ENCODE measurements at regions not wholly inside any gene's neighbourhood (a gene's known extent, or its start where the extent isn't known, plus 50 kb on each side); places are given as distances from the start of the nearest gene placed in this dataset.

GRCh38 chr16:87140211-87141200, 176.7 kb downstream of the C16orf95 start:
- no peaks in the 10 kb centered on the region for H3K4me1 ChIP-seq (ENCODE audit: insufficient read depth)
- H3K79me2 ChIP-seq: no peaks in the 10 kb centered on the region
- no peaks in the 10 kb centered on the region for H3K9me3 ChIP-seq (ENCODE audit: low read depth)
- H2AFZ ChIP-seq: no peak overlapping the region
- no peaks in the 10 kb centered on the region for H3K27me3 ChIP-seq
- DNase-seq (ENCODE audit: low spot score): no peak
- no peaks in the 10 kb centered on the region for H3K9me2 ChIP-seq (replicated peaks; ENCODE audit: insufficient read depth)
- H3K27ac ChIP-seq: no peak overlapping the region
- H3K4me2 ChIP-seq: no peak overlapping the region
- no peak overlapping the region for H3K4me3 ChIP-seq
- no peaks in the 10 kb centered on the region for H3K36me3 ChIP-seq (replicated peaks; ENCODE audit: insufficient read depth, low read depth)
- WGBS (ENCODE audit: low lambda C conversion rate, missing lambda C conversion rate): 88% methylated on average over 39 of the region's 39 CpGs
- TF ChIP-seq EZH2phosphoT487 (IDR thresholded peaks at IDR 0.05; ENCODE audit: low read depth, severe bottlenecking, unreplicated experiment) (no peak), CTCF (IDR thresholded peaks at IDR 0.05; ENCODE audit: poor library complexity) (no peak), EZH2 (IDR thresholded peaks at IDR 0.05; ENCODE audit: borderline replicate concordance) (no peak)
- H4K20me1 ChIP-seq (ENCODE audit: insufficient read depth, poor library complexity, severe bottlenecking): no peaks in the 10 kb centered on the region

GRCh38 chr16:87141402-87141801, 175.8 kb downstream of the C16orf95 start:
- Histone ChIP-seq H3K27ac (no peak overlapping the region), H2AFZ (no peak overlapping the region), H3K27me3 (no peaks in the 10 kb centered on the region), H4K20me1 (ENCODE audit: insufficient read depth, poor library complexity, severe bottlenecking) (no peaks in the 10 kb centered on the region), H3K4me3 (no peak overlapping the region), H3K9me2 (replicated peaks; ENCODE audit: insufficient read depth) (no peaks in the 10 kb centered on the region), H3K4me2 (no peak overlapping the region), H3K4me1 (ENCODE audit: insufficient read depth) (no peaks in the 10 kb centered on the region), H3K36me3 (replicated peaks; ENCODE audit: insufficient read depth, low read depth) (no peaks in the 10 kb centered on the region), H3K9me3 (ENCODE audit: low read depth) (no peaks in the 10 kb centered on the region), H3K79me2 (no peaks in the 10 kb centered on the region)
- TF ChIP-seq CTCF (IDR thresholded peaks at IDR 0.05; ENCODE audit: poor library complexity) (no peak), EZH2phosphoT487 (IDR thresholded peaks at IDR 0.05; ENCODE audit: low read depth, severe bottlenecking, unreplicated experiment) (no peak), EZH2 (IDR thresholded peaks at IDR 0.05; ENCODE audit: borderline replicate concordance) (no peak)
- WGBS (ENCODE audit: low lambda C conversion rate, missing lambda C conversion rate): 63% methylated on average over 5 of the region's 5 CpGs
- DNase-seq (ENCODE audit: low spot score): no peak

- no peak for DNase-seq (ENCODE audit: low spot score)
- H3K27me3 ChIP-seq: no peaks in the 10 kb centered on the region
- WGBS (ENCODE audit: low lambda C conversion rate, missing lambda C conversion rate): 90% methylated on average over 15 of the region's 15 CpGs
- no peak overlapping the region for H2AFZ ChIP-seq
- no peak overlapping the region for H3K4me3 ChIP-seq
- H3K4me1 ChIP-seq (ENCODE audit: insufficient read depth): no peaks in the 10 kb centered on the region
- no peaks in the 10 kb centered on the region for H3K36me3 ChIP-seq (replicated peaks; ENCODE audit: insufficient read depth, low read depth)
- H3K79me2 ChIP-seq: no peaks in the 10 kb centered on the region
- no peak for TF ChIP-seq EZH2phosphoT487 (IDR thresholded peaks at IDR 0.05; ENCODE audit: low read depth, severe bottlenecking, unreplicated experiment)
- no peak for TF ChIP-seq CTCF (IDR thresholded peaks at IDR 0.05; ENCODE audit: poor library complexity)
- TF ChIP-seq EZH2 (IDR thresholded peaks at IDR 0.05; ENCODE audit: borderline replicate concordance): no peak
- H3K9me3 ChIP-seq (ENCODE audit: low read depth): no peaks in the 10 kb centered on the region
- no peak overlapping the region for H3K27ac ChIP-seq
- no peaks in the 10 kb centered on the region for H3K9me2 ChIP-seq (replicated peaks; ENCODE audit: insufficient read depth)
- no peaks in the 10 kb centered on the region for H4K20me1 ChIP-seq (ENCODE audit: insufficient read depth, poor library complexity, severe bottlenecking)
- no peak overlapping the region for H3K4me2 ChIP-seq
These were observed 173.5 kb downstream of the C16orf95 start for GRCh38 chr16:87143661-87144121.

All from hepatocyte (in vitro differentiated cells).